ENCODE measurements at regions not wholly inside any gene's neighbourhood (a gene's known extent, or its start where the extent isn't known, plus 50 kb on each side); places are given as distances from the start of the nearest gene placed in this dataset.

DNA sequence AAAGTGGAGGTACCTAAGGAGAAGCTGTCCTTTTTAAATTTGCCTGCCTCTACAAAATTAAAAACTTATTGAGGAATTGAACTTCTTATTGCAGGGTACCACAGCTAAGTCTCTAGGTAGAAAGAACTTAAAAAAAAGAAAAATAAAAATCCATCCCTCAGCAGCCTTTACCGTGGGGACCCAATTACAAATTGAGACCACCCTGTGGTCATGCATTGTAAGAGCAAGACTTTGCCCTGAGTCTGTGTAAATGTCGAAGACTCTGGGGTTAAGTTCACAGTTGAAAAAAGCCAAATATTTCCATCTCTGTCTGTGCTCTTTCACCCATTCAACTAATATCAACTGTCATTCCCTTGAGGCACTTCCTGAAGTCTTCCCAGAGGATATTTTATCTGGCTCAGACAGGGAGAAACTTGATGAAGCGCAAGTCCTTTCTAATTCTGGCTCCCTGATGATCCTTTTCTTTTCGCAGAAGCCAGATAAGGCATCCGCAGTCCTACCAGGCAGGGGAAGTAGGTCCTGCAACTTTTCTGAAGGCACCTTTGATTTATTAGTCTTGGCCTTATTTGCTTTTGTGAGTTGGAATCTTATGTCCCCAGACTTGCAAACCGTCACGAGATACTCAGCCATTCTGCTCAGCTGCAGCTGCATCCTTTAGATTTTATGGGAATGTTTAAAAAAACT is 323.8 kb upstream of the WWC1 start:
- no peak for DNase-seq

DNA sequence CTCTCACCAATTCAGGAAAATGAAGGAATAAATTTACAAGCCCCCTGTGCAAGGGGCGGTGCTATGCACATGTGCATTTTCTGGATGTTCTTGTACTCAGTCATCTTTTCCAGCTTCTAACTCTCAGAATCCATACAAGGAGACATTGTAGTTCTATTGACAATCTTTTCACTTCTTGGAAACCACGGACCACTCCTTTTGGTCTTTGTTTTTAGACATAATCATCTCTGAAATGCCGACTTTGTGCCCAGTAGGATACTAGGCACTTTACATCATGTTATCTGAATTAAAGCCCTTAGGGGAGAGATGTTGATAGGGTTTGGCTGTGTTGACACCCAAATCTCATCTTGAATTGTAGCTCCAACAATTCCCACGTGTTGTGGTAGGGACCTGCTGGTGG is 322.6 kb upstream of the WWC1 start:
- no peak for DNase-seq

DNA sequence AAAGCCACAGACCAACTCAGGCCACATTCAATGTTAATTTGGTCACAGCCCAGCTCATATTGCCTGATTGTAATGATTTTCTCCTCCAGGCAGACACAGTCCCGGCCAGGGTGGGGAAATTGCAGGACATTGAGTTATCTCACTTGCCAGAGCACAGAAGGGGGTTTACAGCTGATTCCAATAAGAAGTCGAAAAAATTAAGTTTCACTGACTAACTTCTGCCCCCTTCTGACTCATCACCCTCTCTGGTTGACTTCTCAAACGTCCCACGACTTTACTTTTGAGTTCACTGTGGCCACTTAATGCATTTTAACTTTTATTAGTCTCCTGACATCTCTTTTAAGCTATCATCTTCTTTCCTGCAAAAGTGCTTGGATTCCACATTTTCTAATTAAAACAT is 321.4 kb upstream of the WWC1 start:
- no peak for DNase-seq

DNA sequence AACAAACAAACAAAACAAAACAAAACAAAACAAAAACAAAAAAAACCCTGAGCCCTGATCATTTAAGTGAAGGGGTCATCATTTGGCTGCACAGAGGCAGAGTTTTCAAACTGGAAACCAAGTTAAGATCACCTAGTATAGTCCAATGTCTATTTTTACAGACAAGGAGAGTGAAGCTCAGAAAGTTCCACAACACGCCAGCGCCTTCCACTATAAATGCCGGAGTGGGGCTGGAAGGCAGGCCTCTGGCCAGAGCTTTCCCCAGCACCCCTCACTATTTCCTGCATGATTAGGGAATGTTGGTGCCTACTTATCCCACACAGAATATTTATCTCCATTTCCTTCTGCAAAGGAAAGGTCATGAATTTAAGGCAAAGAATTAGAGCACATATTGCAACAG is 319.7 kb upstream of the WWC1 start:
- no peak for DNase-seq

DNA sequence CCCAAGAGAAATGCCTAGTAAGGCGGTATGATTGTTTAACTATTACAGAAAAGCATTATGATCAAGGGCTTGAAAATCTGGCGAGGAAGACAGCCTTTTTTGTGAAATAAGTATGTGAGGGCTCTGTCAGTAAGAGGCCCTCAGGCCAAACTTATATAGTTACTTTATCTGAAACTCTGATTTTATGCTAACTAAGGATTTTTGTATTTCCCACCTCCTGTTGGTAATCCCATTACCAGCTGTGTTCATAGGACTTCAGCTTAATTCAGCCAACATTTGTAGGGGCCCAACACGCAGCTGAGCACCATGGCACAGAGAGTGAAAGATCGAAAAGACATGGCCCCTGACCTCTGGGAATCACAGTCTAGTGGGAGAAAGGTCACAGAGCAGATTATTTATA is 318.3 kb upstream of the WWC1 start:
- no peak for DNase-seq

DNA sequence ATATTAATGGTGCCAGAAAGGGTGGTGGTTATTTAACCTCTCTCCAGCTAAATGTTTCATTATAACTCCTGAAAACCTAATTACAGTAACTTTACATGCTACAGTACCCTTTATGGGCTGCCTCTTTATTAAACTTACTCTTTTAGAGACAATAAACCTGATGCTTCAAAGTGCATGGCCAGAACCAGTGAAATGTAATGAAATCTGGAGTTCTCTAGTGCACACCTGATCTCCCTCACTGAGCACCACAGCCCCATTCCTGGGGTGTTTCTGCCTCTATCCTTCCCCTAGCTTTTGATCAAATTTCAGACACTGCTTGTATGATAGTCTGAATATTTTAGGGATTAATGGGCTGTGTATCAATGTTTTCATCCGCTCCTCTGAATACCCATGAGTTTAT is 306.5 kb upstream of the WWC1 start:
- no peak for DNase-seq

DNA sequence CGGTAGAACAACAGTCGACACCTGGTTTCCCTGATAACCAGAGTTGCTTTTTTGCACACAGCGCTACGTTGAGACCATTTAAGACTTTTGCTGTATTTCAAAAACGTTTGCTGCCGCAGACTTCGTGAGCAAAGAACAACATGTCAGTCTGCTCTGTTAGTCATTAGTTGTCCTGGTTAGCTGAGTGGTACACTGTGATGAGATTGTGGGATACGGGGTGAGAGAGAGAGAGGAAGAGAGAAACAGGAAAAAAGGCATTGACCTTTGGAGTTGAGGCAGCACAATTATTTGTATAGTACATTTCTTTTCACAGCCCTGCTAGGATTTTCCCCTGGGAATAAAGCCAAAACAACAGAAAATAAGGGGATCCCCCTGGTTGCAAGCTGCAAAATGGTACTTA is 306.1 kb upstream of the WWC1 start:
- DNase-seq: no peak

DNA sequence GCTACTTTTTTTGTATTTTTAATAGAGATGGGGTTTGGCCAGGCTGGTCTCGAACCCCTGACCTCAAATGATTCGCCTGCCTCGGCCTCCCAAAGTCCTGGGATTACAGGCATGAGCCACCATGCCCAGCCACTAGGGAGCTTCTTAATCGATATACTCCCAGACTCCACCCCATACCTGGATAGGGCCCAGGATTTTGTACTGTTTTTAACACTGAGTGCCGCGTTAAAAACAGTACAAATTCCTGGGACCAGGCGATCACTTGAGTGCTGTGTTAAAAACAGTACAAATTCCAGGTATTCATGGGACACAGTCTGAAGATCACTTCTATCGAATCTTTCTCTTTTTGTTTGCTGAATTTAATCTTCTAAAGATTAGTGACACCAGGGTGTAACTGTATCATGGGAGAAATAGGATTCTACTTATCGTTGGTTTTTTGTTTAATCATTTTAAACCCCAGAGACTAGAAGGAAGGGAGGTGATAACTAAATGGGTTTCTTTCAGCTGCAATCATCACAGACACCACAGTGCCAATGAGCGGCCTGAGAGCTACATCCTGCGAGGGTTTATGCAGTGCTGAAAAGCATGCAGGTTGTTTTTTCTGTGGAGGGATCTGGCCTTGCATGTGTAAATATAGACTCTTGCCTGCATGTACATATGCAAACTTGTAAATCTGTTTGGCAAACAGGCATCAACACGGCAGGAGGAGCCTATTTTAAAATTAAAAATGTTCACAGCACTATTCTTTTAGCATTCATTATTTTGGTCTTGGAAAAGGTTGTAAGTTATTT is 303.8 kb upstream of the WWC1 start:
- DNase-seq: no peak

DNA sequence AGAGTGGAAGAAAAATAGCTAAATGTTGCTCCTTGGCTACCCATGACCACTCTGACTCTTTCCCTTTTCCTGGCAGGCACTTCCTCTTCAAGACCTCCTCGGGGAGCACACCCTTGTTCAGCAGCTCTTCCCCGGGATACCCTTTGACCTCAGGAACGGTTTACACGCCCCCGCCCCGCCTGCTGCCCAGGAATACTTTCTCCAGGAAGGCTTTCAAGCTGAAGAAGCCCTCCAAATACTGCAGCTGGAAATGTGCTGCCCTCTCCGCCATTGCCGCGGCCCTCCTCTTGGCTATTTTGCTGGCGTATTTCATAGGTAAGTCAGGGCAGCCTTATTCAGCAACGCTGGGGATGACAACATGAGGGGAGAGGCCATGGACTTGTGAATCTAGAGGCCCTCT is 298.6 kb upstream of the WWC1 start:
- DNase-seq: no peak

DNA sequence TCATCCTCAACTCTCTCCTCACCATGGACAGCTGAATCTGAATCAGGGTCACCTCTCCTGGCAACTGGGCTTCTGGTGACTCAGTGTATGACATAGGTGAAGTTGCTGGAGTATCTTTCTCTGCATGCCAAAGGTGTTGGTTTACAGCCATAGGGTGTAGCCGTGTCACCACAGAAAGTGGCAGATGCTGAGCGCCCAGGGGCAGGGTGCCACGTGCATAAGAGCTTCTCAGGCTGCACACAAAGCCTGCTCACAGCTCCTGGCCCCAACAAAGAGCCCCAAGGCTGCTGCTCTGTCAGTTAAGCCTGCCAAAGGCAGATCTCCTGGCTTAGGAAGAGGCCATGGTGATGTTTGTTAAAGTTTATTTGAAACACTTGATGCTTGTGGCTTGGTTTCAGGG is 297.7 kb upstream of the WWC1 start:
- DNase-seq: no peak

DNA sequence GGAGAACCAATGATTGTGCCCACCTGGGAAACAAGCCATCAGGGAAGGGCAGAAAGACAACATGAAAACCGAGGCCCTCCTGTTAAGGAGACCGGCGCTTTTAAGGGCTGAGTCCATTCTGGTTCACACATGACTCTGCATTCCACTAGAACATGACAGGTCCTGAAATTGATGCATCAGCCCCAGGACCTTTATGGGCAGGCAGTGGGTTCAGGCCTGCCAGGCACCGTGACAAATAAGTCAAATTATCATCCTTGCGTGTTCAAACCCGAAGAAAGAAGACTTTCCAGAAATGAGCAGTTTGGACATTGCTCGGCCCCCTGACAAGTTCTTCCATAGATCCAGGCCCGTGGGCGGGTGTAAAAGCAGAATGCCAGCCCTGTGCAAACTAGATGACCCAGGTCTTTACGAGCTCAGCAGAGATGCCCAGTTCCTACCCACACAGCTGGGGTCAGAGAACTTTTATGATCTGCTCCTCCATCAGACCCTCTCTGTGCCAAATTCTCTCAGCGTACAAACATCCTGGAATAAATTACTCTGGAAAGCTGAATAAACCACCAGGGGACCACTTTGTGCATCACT is 295.5 kb upstream of the WWC1 start:
- no peak for DNase-seq

DNA sequence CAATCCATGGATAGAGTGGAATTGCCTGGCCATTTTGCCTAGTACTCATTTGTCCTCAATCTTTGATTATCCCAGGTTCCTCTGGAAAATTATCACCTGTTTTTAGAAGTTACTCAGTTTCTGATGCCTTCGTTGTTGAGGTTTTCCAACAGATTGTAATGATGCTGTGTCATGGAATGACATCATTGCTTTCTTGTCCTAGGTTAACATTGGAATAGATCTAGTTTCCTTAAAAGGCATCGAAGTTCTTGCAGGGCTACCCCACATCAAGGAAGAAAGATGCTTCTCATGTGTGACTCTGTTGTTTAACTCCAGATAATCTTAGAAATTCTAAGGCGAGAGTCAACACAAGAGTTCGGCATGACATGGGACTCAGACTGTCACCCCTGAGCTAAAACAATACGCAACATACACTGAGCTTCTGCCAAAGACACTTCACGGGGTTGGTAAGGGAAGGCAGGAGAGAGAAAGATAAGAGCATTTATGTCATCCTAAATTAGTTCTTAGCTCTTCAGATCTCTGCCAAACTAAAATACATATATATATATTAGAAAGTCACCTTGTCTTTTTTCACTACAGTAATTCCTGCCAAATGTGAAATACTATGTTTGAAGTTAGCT is 293.2 kb upstream of the WWC1 start:
- DNase-seq: no peak

DNA sequence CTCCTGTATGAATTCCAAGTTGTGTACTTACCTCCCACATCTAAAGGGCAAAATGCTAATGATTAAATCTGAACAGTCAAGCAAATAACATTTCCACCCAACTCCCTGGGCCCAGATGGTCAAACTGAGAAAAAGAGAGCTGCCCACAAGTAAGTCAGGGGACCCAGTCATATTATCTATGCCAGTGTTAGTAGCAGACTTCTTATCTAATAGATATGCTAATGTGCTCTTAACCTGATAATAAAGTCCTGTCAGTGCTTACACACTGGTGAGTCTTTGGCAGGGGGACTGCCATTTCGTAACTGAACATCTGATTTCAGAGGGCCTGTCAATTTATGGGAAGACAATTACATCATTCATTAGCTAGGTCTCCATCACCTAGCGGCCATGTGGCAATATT is 292.3 kb upstream of the WWC1 start:
- DNase-seq: no peak

DNA sequence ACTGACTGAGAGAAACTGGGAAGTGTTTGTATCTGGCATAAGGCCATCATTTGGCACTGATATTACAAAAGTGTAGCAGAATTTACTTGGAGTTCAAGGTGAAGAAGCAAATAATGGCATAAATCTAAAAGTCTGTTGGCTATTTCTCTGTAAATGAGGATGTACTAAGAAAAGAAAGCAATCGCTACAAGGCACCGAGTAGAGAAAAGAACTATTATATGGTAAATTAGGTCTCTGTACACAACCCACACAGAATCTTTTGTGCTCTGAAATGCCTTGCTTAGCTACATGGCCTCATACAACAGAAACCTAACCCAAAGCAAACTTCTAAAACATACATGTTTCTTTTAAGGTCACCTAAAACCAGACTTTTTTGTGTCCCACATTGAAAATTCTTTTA is 290.1 kb upstream of the WWC1 start:
- DNase-seq: no peak

DNA sequence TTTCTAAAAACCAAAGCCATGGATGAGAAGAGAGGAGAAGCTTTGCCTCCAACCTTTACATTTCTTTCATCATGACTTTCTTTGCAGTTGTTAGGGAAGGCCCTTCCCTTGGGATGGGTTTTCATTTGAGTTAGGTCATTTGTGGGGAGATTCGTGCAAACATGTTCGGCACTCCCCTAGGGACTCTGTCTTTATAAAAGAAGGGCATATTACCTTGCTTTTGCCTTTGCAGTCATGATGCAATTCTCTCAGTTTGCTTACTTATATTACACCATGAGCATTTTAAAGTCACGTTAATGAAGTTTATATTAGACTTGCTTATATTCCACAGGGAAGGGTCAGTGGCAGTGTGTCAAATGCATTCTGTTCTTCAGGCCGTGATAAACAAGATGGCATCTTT is 289.3 kb upstream of the WWC1 start:
- DNase-seq: no peak

DNA sequence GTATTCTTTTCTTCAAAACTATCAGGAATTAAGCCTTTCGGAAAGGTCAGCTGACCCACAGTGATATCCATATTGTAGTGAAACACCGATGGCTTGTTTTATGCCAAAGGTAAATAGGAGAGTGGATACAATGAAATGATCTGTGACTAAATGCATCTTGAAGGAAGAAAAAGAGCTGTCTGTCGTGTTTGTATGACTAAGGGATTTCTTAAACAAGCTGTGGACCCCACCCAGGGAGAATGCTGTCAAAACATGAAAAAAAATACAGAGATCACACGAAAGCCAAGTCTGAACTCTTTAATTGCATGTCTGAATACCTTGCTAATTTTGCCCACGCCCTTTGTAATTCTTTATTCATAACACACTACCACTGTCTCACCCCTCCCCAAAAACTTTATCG is 286.4 kb upstream of the WWC1 start:
- no peak for DNase-seq

DNA sequence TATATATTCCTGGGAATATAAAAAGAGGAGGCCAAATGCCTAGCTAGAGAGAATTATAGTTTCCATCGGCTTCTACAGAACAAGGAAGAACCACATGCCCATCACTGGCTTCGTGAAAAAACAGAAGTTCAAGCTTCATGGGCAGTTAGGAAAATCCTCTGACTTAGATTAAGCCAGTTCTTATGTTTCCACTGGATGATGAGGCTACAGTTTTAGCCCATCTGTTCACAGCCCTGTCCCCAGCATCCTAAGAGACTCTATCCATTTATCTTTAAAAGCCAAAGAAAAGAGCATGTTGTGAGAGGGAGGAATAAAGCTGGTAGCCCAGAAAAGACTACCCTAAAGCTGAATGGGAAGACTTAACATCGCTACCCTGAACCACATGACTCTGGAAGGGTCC is 285.5 kb upstream of the WWC1 start:
- no peak for DNase-seq

DNA sequence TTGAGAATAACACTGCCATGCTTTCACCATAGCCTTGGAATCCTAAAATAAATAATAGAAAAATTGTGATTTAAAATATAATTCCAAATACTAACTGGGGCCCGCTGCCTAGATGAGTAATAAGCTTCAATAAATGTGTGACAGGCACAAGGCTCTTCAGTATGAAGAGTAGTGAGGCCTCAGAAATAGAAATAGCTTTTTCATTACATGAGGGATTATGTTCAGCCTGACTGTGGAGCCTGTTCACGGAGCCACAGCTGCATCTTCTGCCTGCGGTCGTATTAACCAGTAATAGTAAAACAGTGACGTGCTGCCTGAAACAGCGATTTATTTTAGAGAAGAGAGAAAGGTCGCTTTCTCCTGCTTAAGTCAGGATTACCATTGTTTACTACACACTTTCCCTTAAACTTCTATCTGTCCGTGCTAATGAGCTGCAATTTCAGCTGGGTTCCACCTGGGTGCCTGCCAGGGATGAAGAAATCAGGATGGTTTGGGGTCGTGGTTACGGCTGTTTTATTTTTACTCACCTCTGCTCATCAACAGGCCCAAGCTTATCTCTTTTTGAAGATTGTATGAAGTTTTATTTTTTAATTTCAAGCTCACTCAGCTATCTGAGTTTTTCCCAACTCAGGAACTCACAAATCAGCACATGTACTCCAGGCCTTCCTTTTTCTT is 284.9 kb upstream of the WWC1 start:
- DNase-seq: no peak

DNA sequence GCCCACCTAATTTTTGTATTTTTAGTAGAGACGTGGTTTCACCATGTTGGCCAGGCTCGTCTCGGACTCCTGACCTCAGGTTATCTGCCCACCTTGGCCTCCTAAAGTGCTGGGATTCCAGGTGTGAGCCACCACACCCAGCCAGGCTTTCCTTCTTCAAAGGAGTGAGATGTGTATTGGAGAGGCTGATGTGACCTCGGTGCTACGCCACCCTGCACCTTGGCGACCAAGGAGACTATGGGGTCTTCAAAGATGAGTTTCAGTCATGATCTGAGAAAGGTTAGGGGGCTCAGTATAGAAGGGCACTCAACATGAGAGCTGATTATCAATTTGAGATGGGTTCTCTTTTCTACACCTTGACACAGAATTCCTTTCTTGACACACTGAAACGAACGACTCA is 284.2 kb upstream of the WWC1 start:
- DNase-seq: no peak

DNA sequence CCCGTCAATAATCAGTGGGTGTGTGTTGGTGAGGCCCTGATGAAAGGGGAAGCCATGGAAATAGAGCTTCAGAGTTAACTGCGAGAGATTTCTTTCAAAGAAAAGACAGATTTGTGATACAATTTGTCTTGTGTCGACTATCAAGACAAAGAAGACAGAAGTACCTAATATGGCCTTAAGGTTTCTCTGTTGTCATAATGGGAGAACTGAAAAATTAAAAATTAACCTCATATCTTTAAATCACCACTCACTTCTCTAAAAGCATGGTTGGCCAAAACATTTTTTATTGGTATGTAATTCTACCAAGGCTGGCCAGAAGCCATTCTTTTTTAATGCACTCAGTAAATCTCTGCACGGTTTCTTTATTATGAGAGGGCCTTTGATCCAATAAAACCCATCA is 282.9 kb upstream of the WWC1 start:
- DNase-seq: no peak

DNA sequence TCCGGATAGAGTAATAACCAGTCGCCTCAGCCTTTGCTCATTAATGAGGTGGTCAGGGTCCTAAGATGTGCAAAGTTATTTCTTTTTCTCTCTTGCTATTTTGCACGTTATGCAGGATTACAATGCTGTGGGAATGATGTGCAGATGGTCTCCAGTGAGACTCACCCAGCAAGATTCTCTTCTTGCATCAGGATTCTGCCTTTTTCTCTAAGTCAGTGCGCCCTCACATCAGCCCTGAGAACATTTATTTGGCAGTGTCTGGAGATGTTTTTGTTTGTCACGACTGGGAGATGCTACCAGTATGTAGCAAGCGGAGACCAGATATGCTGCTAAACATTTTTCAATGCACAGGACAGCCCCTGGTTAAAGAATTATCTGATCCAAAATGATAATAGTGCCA is 280.3 kb upstream of the WWC1 start:
- DNase-seq: no peak

DNA sequence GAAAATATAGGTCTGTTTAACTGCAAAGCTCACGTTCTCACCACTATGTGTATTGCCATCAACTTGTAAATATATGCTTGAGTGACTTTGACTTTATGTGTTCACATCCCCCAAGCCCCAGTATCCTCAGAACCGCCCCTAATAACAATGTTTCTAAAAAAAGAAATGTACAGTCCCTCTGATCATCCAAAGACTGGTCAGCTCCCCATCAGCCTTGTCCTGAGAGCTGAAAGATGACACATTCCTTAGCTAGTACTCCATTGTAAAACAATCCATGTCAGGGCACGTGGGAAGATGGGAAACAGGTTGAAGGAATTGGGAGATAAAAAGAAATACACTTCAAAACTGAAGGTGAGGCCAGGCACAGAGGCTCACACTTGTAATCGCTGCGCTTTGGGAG is 279.4 kb upstream of the WWC1 start:
- DNase-seq: no peak

DNA sequence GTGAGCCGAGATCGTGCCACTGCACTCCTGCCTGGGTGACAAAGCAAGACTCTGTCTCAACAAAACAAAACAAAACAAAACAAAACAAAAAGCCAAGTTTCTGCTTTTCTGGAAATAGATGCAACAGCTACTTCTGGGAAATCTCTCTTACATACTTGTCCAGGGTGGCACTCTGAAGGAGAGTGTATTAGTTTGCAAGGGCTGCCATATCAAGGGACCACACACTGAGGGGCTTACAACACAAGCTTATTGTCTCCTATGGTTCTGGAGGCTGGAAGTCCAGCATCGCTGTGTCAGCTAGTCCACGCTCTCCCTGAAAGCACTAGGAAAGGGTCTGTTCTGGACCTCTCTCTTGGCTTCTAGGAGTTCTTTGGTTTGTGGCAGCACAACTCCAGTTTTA is 277.9 kb upstream of the WWC1 start:
- DNase-seq: no peak

All from CD4-positive, alpha-beta T cell treated with Interleukin-17A for 1 hour (primary cell).